Kidney (tissue), 13 donors: ENCODE measurements at regions not wholly inside any gene's neighbourhood (a gene's known extent, or its start where the extent isn't known, plus 50 kb on each side); places are given as distances from the start of the nearest gene placed in this dataset.
"Not testable (repeated sequence)": the region's sequence is repeated elsewhere in the genome, so short reads cannot be mapped to it uniquely, and the experiment has no call there.

Source experiments
- DNase-seq, 5 donors: peaks; one replicate each; pipeline ENCODE4 v3.0.0-alpha.2; 2013 to 2020
- FAIRE-seq: peaks from 2 replicates; lab custom pipeline; 2012; peaks lifted over from hg19 to GRCh38; lab: Jason Lieb, UNC
- H3K27ac ChIP-seq, 2 donors: one replicate each; pipeline ENCODE4 v1.7.0; 2013; ENCODE audit warnings: low read depth in 2 of 2, low read length in 2 of 2, inconsistent platforms in 1 of 2
- H3K27me3 ChIP-seq: one replicate; pipeline ENCODE4 v1.7.1; 2013; ENCODE audit warnings: low read length, inconsistent platforms; ENCODE audit not compliant: control insufficient read depth, insufficient read depth
- H3K36me3 ChIP-seq, 3 donors: one replicate each; pipeline versions ENCODE4 v1.7.0 to v1.7.1; 2013; ENCODE audit warnings: low read length in 3 of 3, control low read depth in 1 of 3, inconsistent platforms in 1 of 3; ENCODE audit not compliant: insufficient read depth in 3 of 3, control insufficient read depth in 2 of 3
- H3K4me1 ChIP-seq, 3 donors: one replicate each; pipeline versions ENCODE4 v1.7.0 to v1.7.1; 2013; ENCODE audit warnings: low read length in 3 of 3, inconsistent platforms in 1 of 3, low read depth in 1 of 3; ENCODE audit not compliant: control insufficient read depth in 2 of 3, insufficient read depth in 2 of 3
- H3K4me3 ChIP-seq, 3 donors: one replicate each; pipeline versions ENCODE4 v1.7.0 to v1.8.1; 2013; ENCODE audit warnings: low read length in 3 of 3, control low read depth in 1 of 3, inconsistent platforms in 1 of 3
- H3K9ac ChIP-seq, 3 donors: one replicate each; pipeline versions ENCODE4 v1.7.0 to v1.7.1; 2013; ENCODE audit warnings: low read length in 3 of 3, control low read depth in 1 of 3, inconsistent platforms in 1 of 3
- H3K9me3 ChIP-seq, 3 donors: one replicate each; pipeline versions ENCODE4 v1.7.0 to v1.7.1; 2013; ENCODE audit warnings: low read length in 3 of 3, control low read depth in 1 of 3, inconsistent platforms in 1 of 3; ENCODE audit not compliant: control insufficient read depth in 2 of 3, insufficient read depth in 1 of 3
- intact Hi-C: fragments of 100-400 bp; cut with DNase I; formaldehyde crosslinking; loops from one replicate; pipeline ENCODE4 v1.11.1; 2022
- TF ChIP-seq, protein P1 (sequence below): IDR thresholded peaks from 3 replicates; pipeline ENCODE4 v1.5.1; 2012; ENCODE audit warnings: mild to moderate bottlenecking, moderate library complexity, borderline replicate concordance; ENCODE audit not compliant: insufficient read depth; ENCODE audit errors: extremely low read depth
- donor health status: control.
- donor health status: control.
- donor health status: control.
- donor health status: control.
- donor health status: control.
- donor health status: DM: yes; HTN: yes; CAD: no.
- donor health status: Normal renal cell carcinoma (clear cell type).

GRCh38 chr7:153682628-153683027 is 369.6 kb upstream of the DPP6 start:
- no peaks in the 10 kb centered on the region for H3K36me3 ChIP-seq

DNA sequence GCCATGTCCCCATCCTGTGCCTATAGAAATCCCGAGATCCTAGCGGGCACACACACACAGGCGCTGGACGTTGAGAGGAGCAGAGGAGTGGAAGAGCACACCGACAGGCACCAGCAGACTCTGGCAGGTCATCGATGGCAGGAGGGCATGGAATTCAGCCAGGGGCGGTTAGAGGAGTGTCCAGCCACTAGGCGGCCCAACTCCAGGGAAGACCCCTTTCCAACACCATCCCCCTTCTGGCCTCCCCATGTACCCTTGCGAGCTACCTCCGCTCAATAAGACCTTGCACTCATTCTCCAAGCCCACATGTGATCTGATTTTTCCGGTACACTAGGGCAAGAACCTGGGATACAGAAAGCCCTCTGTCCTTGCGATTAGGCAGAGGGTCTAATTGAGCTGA is 356.0 kb upstream of the DPP6 start:
- Histone ChIP-seq H3K4me3 (no peak overlapping the region), H3K27me3 (no peaks in the 10 kb centered on the region), H3K27ac (no peak overlapping the region), H3K9ac (no peak overlapping the region), H3K4me1 (no peaks in the 10 kb centered on the region), H3K9me3 (no peaks in the 10 kb centered on the region), H3K36me3 (no peaks in the 10 kb centered on the region)
- intact Hi-C loops: loop anchor here (10.0 kb wide), 1 partner anchor 811 kb away; no protein-coding TSS in a partner anchor
- FAIRE-seq (no peak), DNase-seq (no peak)
- TF ChIP-seq, protein P1, sequence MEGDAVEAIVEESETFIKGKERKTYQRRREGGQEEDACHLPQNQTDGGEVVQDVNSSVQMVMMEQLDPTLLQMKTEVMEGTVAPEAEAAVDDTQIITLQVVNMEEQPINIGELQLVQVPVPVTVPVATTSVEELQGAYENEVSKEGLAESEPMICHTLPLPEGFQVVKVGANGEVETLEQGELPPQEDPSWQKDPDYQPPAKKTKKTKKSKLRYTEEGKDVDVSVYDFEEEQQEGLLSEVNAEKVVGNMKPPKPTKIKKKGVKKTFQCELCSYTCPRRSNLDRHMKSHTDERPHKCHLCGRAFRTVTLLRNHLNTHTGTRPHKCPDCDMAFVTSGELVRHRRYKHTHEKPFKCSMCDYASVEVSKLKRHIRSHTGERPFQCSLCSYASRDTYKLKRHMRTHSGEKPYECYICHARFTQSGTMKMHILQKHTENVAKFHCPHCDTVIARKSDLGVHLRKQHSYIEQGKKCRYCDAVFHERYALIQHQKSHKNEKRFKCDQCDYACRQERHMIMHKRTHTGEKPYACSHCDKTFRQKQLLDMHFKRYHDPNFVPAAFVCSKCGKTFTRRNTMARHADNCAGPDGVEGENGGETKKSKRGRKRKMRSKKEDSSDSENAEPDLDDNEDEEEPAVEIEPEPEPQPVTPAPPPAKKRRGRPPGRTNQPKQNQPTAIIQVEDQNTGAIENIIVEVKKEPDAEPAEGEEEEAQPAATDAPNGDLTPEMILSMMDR: no peak

More at GRCh38 chr7:153682628-153683027, 369.6 kb upstream of the DPP6 start:
- FAIRE-seq (no peak), DNase-seq (peak in 3 of 5 donors; percentile 16 to 33 (median 19))
- no peaks in the 10 kb centered on the region for H3K27me3 ChIP-seq
- H3K4me1 ChIP-seq: no peaks in the 10 kb centered on the region
- intact Hi-C loops: no loop called here
- no peak overlapping the region for H3K9ac ChIP-seq
- H3K4me3 ChIP-seq: no peak overlapping the region
- no peaks in the 10 kb centered on the region for H3K9me3 ChIP-seq
- TF ChIP-seq, protein P1: no peak
- H3K27ac ChIP-seq: no peak overlapping the region

DNA sequence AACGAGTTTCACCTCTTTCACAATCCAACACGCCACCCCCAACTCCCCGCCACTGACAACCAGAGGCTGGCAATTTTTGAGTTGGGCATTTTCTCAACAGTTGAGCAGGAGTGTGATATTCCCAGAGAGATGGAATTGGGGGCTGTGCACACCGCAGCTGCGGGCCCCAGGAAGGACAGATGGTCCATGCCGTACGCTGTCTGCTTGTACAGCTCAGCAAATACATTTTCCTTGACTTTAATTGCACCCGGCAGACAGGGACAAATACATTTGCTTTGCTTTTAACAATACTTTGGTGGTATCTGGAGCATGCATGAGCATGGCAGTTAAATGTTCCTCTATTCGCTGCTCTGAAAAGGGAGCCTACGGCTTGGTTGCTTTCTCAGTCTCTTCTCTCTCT is 354.2 kb upstream of the DPP6 start:
- no peak for DNase-seq
- H3K9me3 ChIP-seq: no peaks in the 10 kb centered on the region
- no peak overlapping the region for H3K9ac ChIP-seq
- TF ChIP-seq, protein P1: no peak
- intact Hi-C loops: loop anchor here (10.0 kb wide), 1 partner anchor 813 kb away; no protein-coding TSS in a partner anchor
- H3K27me3 ChIP-seq: no peaks in the 10 kb centered on the region
- no peak overlapping the region for H3K27ac ChIP-seq
- H3K36me3 ChIP-seq: no peaks in the 10 kb centered on the region
- no peaks in the 10 kb centered on the region for H3K4me1 ChIP-seq
- no peak for FAIRE-seq
- no peak overlapping the region for H3K4me3 ChIP-seq

- intact Hi-C loops: no loop called here
- TF ChIP-seq, protein P1: no peak
- no peak overlapping the region for H3K27ac ChIP-seq
- no peaks in the 10 kb centered on the region for H3K4me1 ChIP-seq
- no peaks in the 10 kb centered on the region for H3K27me3 ChIP-seq
- no peaks in the 10 kb centered on the region for H3K9me3 ChIP-seq
- FAIRE-seq (no peak), DNase-seq (no peak)
- H3K36me3 ChIP-seq: no peaks in the 10 kb centered on the region
- H3K9ac ChIP-seq: no peak overlapping the region
- H3K4me3 ChIP-seq: no peak overlapping the region
Measured at GRCh38 chr7:153701678-153702077, 350.5 kb upstream of the DPP6 start.

DNA sequence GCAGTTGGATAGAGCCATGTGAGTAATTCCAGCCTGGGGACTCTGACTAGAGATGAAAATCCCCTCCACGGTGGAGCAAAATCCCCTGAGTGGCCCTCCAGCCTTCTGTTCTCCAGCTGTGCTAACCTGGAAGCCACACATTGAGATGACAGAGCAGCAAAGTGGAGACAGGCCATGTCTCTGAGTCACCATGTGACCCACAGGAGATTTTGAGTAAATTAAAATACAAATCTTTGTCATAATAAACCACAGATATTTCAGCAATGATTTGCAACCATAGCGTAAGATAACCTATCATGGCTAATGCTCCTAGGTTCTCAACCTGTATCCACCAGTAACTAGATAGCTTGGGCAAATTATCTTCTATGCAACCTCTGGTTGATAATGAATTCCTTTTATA is 328.3 kb upstream of the DPP6 start:
- intact Hi-C loops, H3K4me1 ChIP-seq, H3K36me3 ChIP-seq, H3K9ac ChIP-seq, DNase-seq, H3K9me3 ChIP-seq, FAIRE-seq, H3K4me3 ChIP-seq, H3K27ac ChIP-seq, H3K27me3 ChIP-seq: not testable (repeated sequence)
